HUES48 (cell line): ENCODE measurements at regions not wholly inside any gene's neighbourhood (a gene's known extent, or its start where the extent isn't known, plus 50 kb on each side); places are given as distances from the start of the nearest gene placed in this dataset.

ENCODE experiments used
- H3K27ac ChIP-seq: one replicate; pipeline ENCODE4 v1.7.0; 2013; ENCODE audit warnings: low read depth, low read length, inconsistent platforms
- H3K27me3 ChIP-seq: 2 replicates; pipeline ENCODE4 v1.6.1; 2013; ENCODE audit warnings: mild to moderate bottlenecking, low read length; ENCODE audit not compliant: control insufficient read depth, insufficient read depth
- H3K36me3 ChIP-seq: 2 replicates; pipeline ENCODE4 v1.6.1; 2013; ENCODE audit warnings: low read length; ENCODE audit not compliant: control insufficient read depth, insufficient read depth
- H3K4me1 ChIP-seq: 2 replicates; pipeline ENCODE4 v1.6.1; 2013; ENCODE audit warnings: mild to moderate bottlenecking, low read length; ENCODE audit not compliant: control insufficient read depth, insufficient read depth
- H3K4me3 ChIP-seq: 2 replicates; pipeline ENCODE4 v1.5.1; 2013; ENCODE audit warnings: mild to moderate bottlenecking, low read depth, low read length
- H3K9ac ChIP-seq: 2 replicates; pipeline ENCODE4 v1.6.1; 2013; ENCODE audit warnings: mild to moderate bottlenecking, low read depth, low read length, moderate library complexity
- H3K9me3 ChIP-seq: 2 replicates; pipeline ENCODE4 v1.6.1; 2013; ENCODE audit warnings: low read length; ENCODE audit not compliant: control insufficient read depth, insufficient read depth

DNA sequence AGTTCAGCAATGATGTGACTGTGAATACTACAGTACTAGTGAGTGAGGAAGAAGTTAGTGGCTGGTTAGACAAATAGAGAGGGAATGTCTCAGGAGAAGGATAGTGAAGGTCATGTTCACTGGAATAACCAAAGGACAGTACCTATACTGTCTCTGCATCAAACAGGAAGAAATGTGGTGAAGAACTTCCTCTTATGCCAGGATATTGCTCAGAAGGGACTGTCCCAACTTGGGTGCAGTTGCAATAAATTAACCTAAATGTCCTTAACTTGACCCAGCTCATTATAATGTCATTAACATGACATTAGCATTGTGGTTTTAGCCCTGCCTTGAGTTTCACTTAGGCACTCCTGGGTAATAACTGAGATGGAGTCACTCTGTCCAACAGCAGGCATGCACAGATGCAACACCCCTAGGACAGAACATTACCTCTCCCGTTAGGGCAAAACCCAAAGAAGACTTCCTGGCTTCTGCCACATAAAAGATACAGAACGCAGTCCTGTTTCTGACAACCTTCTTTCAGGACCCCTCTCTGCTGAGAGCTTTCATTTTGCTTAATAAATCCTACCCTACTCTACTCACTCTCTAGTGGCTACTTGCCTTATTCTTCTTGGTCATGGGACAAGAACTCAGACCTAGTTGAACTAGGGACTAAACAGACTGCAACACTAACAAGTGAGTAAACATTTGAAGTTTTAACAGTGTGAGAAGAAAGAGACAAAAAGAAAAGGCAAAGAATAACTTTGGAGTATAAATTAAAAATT, 1591.6 kb upstream of the MIR17HG start:
- Histone ChIP-seq H3K4me1 (no peaks in the 10 kb centered on the region), H3K9ac (no peak overlapping the region), H3K9me3 (peaks cover 15% of the 10 kb centered on the region), H3K36me3 (no peaks in the 10 kb centered on the region), H3K27ac (no peak overlapping the region), H3K4me3 (no peak overlapping the region), H3K27me3 (no peaks in the 10 kb centered on the region)

DNA sequence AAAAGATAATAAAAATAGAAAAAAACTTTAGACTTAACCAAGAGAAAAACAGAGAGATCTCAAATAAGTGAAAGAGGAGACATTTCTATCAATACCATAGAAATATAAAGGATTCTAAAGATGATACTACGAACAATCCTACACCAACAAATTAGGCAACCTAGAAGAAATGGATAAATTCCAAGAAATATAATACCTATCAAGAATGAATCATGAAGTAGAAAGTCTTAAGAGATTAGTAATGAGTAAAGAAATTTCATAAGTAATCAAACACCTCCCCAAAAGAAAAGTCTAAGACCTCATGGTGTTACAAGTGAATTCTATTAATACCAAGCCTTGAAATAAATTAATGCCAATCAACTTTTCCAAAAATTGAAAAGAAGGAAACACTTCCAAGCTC, 1584.5 kb upstream of the MIR17HG start:
- no peaks in the 10 kb centered on the region for H3K36me3 ChIP-seq
- H3K4me1 ChIP-seq, result peaks cover 10% of the 10 kb centered on the region
- no peaks in the 10 kb centered on the region for H3K27me3 ChIP-seq
- H3K27ac ChIP-seq, result no peak overlapping the region
- H3K9ac ChIP-seq, result no peak overlapping the region
- H3K9me3 ChIP-seq, result no peaks in the 10 kb centered on the region
- H3K4me3 ChIP-seq, result no peak overlapping the region

DNA sequence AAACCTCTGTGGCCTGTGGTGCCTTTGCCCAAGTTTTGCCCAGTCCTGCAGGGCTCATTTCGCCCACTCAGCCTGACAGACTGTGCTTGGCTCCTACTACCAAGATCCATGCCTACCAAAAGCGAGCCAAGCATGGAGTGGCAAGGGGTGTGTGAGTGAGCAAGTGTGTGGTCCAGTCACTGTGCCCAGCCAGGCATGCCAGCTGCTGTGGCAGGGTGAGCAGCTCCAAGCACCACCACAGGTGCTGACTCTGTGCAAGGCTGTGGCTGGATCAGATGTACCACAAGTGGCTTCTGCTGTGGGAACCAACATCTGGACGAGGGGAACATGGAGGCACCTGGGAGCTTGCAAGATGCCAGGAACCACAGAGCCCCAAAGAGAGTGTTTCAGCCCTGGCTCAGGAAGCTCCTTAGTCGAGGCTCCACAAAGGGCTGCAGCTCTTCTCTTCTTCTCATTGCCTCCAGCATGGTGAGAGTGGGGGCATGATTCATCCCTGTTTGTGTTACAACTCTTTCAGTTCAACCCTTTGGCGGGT, 1564.2 kb upstream of the MIR17HG start:
- Histone ChIP-seq H3K4me1 (no peaks in the 10 kb centered on the region), H3K9me3 (no peaks in the 10 kb centered on the region), H3K9ac (no peak overlapping the region), H3K36me3 (no peaks in the 10 kb centered on the region), H3K4me3 (no peak overlapping the region), H3K27ac (no peak overlapping the region), H3K27me3 (no peaks in the 10 kb centered on the region)

DNA sequence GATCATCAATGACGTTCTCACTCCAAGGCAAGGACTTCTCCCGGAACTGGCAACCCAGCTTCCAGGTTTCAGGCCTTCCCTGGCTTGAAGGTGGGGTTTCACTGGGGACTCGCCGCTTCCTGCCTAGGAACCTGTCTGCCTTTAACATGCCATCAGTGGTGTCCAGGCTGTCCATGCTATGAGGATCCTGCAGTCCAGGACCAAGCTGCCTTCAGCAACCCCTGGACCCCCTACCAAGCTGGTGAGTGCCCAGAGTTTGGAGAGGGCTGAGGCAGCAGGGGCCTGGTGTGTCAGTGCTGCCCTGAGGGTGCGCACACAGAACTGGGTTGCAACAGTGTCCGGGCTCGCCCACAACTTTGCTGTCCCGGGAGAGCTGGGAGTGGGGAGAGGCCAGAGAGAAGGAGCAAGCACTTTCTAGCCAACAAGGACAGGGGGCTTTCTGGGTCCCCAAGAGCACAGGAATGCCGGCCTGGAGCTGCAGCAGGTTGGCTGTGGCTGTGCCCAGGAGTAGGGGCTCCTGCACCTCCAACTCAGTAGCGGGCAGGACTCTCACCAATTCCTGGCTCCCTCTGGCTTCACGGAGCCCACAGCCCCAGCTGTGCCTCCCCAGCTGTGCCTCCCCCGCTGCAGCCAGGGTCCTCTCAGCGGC, 1563.2 kb upstream of the MIR17HG start:
- Histone ChIP-seq H3K36me3 (no peaks in the 10 kb centered on the region), H3K9me3 (no peaks in the 10 kb centered on the region), H3K27me3 (no peaks in the 10 kb centered on the region), H3K27ac (no peak overlapping the region), H3K4me3 (no peak overlapping the region), H3K9ac (no peak overlapping the region), H3K4me1 (no peaks in the 10 kb centered on the region)

DNA sequence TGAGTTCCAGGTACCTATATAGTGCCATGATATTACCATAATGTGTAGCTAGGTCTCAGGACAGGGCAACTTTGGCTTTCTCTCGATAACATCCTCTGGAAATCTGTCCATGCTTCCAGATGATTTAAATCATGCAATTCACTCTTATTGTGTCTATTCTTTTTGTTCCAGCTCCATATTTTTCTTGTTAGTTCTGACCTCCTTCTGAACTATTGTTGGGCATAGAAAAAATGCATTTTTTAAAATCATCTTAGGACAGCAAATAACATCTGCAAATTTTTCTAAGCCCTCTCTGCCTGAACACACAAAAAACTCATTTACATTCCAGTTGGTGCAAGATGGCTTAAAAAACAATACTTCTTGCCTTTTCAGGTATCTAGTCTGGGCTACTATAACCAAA, 1561.0 kb upstream of the MIR17HG start:
- Histone ChIP-seq H3K36me3 (no peaks in the 10 kb centered on the region), H3K27ac (no peak overlapping the region), H3K9me3 (no peaks in the 10 kb centered on the region), H3K9ac (no peak overlapping the region), H3K27me3 (no peaks in the 10 kb centered on the region), H3K4me1 (peaks cover 6% of the 10 kb centered on the region; the same call in 1 of the 2 replicates), H3K4me3 (no peak overlapping the region)

DNA sequence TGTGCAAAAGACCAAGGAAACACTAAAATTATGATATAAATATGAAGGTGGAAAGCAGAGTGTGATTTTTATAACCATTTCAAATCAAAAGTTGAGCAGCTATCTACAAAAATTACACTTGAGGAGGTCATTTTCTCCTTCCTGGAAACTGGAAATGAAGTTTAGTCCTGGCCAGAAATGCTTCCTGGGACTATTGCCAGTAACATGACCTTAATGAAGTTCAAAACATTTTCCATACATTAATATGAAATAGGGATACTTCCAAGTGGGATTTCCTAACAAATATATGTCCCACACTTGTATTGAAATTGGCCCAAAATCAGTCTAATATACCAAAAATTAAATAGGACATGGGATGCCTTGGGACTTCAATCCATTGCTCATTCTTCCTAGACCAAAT, 1556.8 kb upstream of the MIR17HG start:
- no peak overlapping the region for H3K4me3 ChIP-seq
- no peaks in the 10 kb centered on the region for H3K27me3 ChIP-seq
- H3K36me3 ChIP-seq, result no peaks in the 10 kb centered on the region

DNA sequence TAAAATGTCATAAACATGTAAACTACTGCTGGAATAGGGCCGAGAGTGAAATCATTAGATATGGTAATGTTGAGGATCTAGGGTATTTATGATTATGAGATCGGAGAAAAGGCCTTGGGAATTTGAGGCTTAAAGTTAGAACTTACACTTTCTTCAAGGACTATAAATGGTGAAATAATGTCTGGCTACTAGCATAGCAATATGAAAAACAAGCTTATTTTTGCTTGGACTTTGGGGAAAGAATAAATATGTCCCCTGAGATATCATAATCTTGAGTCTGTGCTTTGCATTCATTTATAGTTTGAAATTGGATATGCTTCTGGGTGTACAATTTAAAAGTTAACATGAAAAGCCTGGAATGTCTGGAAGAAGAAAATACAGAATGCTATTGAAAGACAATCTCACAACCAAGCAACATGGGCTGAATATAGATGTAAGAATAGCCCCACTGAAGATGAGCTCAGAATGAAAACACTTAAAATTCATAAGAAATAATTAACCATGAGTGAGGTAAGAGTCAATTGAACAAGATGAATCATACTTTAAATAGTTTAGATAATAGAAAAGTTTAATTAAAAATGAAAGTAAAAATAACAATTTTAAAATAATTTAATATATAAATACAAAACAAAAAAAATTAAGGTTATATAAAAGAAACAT, 1555.4 kb upstream of the MIR17HG start:
- H3K4me1 ChIP-seq, result peaks cover 7% of the 10 kb centered on the region; the same call in 1 of the 2 replicates
- no peaks in the 10 kb centered on the region for H3K27me3 ChIP-seq
- no peaks in the 10 kb centered on the region for H3K9me3 ChIP-seq
- no peak overlapping the region for H3K27ac ChIP-seq
- H3K9ac ChIP-seq, result no peak overlapping the region
- no peak overlapping the region for H3K4me3 ChIP-seq
- no peaks in the 10 kb centered on the region for H3K36me3 ChIP-seq

More for the DNA sequence above, 1556.8 kb upstream of the MIR17HG start:
- Histone ChIP-seq H3K4me1 (peaks cover 7% of the 10 kb centered on the region; the same call in 1 of the 2 replicates), H3K27ac (no peak overlapping the region), H3K9ac (no peak overlapping the region), H3K9me3 (no peaks in the 10 kb centered on the region)

DNA sequence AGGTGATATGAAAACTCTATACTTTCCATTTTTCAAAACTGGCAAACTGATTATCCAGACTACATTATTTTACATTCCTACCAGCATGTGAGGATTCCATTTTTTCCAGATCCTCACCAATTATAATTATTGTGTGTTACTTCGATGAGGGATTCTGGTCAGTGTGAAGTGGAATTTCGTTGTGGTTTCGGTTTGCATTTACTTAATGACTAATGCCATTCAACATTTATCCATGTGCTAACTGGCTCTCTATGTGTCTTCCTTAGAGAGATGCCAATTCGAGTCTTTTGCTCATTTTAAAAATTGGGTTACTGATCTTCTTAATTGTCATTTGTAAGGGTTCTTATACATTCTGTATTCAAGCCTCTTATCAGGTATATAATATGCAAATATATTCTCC, 1551.3 kb upstream of the MIR17HG start:
- H3K4me1 ChIP-seq, result peaks cover 5% of the 10 kb centered on the region; the same call in 1 of the 2 replicates
- H3K9ac ChIP-seq, result no peak overlapping the region
- H3K4me3 ChIP-seq, result no peak overlapping the region
- H3K27ac ChIP-seq, result no peak overlapping the region
- H3K36me3 ChIP-seq, result no peaks in the 10 kb centered on the region
- no peaks in the 10 kb centered on the region for H3K9me3 ChIP-seq
- no peaks in the 10 kb centered on the region for H3K27me3 ChIP-seq

DNA sequence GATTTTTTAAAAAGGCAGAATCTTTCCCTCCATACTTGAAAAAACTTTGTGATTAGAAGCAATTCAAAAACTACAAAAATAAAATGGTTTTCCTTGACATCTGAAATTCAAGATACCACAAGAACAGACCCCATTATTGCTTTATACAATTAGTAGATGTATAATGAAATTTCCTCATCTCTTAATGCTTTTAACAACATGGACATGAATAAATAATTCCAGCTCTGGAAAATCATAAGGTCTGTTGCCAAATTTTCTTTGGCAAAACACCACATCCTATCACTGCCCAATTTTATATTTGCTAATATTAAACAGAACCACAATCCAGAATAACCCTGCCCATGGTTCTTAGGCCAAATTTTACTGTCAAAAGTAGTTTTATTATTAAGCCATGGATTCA, 1543.6 kb upstream of the MIR17HG start:
- Histone ChIP-seq H3K36me3 (no peaks in the 10 kb centered on the region), H3K27ac (no peak overlapping the region), H3K4me1 (no peaks in the 10 kb centered on the region), H3K4me3 (no peak overlapping the region), H3K9ac (no peak overlapping the region), H3K27me3 (no peaks in the 10 kb centered on the region), H3K9me3 (no peaks in the 10 kb centered on the region)

DNA sequence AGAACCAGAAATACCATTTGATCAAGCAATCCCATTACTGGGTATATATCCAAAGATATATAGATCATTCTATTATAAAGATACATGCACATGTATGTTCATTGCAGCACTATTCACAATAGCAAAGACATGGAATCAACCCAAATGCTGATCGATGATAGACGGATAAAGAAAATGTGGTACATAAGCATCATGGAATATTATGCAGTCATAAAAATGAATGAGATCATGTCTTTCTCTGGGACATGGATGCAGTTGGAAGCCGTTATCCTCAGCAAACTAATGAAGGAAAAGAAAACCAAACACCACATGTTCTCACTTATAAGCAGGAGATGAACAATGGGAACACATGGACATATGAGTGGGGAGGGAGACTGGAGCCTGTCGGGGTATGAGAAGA, 1540.9 kb upstream of the MIR17HG start:
- Histone ChIP-seq H3K27me3 (no peaks in the 10 kb centered on the region), H3K9ac (no peak overlapping the region), H3K36me3 (no peaks in the 10 kb centered on the region), H3K4me3 (no peak overlapping the region), H3K4me1 (no peaks in the 10 kb centered on the region), H3K27ac (no peak overlapping the region), H3K9me3 (no peaks in the 10 kb centered on the region)

DNA sequence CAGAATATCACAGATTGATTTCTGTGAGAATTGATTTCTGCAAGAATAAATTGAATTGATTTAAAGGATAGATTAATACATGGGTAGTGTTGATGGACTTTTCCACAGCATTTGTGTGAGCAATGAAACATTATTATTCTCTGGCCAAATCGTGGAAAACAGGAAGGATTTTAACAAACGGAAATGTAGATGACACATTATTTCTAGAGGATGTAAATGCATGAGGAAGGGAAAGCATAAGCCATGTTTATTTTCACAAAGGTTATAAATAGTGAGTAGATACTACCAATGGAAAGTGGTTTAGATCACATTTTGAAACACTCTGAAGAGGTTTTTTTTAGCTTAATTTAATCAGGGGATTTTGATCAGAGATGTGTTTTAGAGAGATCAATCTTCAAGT, 1534.6 kb upstream of the MIR17HG start:
- Histone ChIP-seq H3K27me3 (no peaks in the 10 kb centered on the region), H3K4me3 (no peak overlapping the region), H3K27ac (no peak overlapping the region), H3K9me3 (no peaks in the 10 kb centered on the region), H3K36me3 (no peaks in the 10 kb centered on the region), H3K4me1 (no peaks in the 10 kb centered on the region), H3K9ac (no peak overlapping the region)
